AG04450 (cell line): ENCODE measurements at regions not wholly inside any gene's neighbourhood (a gene's known extent, or its start where the extent isn't known, plus 50 kb on each side); places are given as distances from the start of the nearest gene placed in this dataset.
"Not testable (repeated sequence)": the region's sequence is repeated elsewhere in the genome, so short reads cannot be mapped to it uniquely, and the experiment has no call there.

Experiments used
- CTCF ChIA-PET: fragments of 300-600, 350-600 bp; formaldehyde crosslinking; extraction: SDS; loops from one replicate; lab custom pipeline; 2022; ENCODE audit warnings: antibody characterized with exemption, inconsistent platforms; lab: Charles Lee
- POLR2A ChIA-PET: fragments of 350-600 bp; formaldehyde crosslinking; extraction: SDS; loops from one replicate; lab custom pipeline; 2021; ENCODE audit warnings: antibody characterized with exemption, inconsistent platforms; lab: Yijun Ruan, JAX
- DNase-seq: peaks from one replicate; pipeline ENCODE4 v3.0.0-alpha.2; 2011; ENCODE audit warnings: low read depth, low spot score
- H3K27ac ChIP-seq: one replicate; pipeline ENCODE4 v1.5.1; 2012; ENCODE audit warnings: low read depth, low read length, control low read depth
- H3K27me3 ChIP-seq: one replicate; pipeline ENCODE4 v1.6.0; 2012; ENCODE audit warnings: low read length; ENCODE audit not compliant: control insufficient read depth, insufficient read depth
- H3K4me3 ChIP-seq: 2 replicates; pipeline ENCODE4 v1.5.1; 2011; ENCODE audit warnings: mild to moderate bottlenecking, low read depth, low read length, control low read depth
- H3K9me3 ChIP-seq: 2 replicates; pipeline ENCODE4 v1.5.1; 2012; ENCODE audit warnings: low read length; ENCODE audit not compliant: control insufficient read depth, insufficient read depth
- CTCF ChIP-seq: IDR thresholded peaks from 2 replicates; pipeline ENCODE4 v1.5.1; 2011; ENCODE audit warnings: low read depth, low read length, control low read depth, inconsistent platforms

- ChIA-PET CTCF (no interaction called here), POLR2A (no interaction called here)
- H3K27ac ChIP-seq = no peak overlapping the region
- no peaks in the 10 kb centered on the region for H3K27me3 ChIP-seq
- TF ChIP-seq CTCF = no peak
- no peak for DNase-seq
- no peak overlapping the region for H3K4me3 ChIP-seq
- H3K9me3 ChIP-seq = no peaks in the 10 kb centered on the region; the same call in 1 of the 2 replicates
Observed at GRCh38 chr9:106233116-106233515, 538.8 kb downstream of the TMEM38B start.

- CTCF ChIA-PET, H3K27me3 ChIP-seq, H3K9me3 ChIP-seq, H3K4me3 ChIP-seq, POLR2A ChIA-PET, DNase-seq, H3K27ac ChIP-seq: not testable (repeated sequence)
Observed at GRCh38 chr9:106260908-106261307, 566.6 kb downstream of the TMEM38B start.

- no peak for DNase-seq
- Histone ChIP-seq H3K9me3 (no peaks in the 10 kb centered on the region; the same call in 1 of the 2 replicates), H3K4me3 (no peak overlapping the region), H3K27me3 (no peaks in the 10 kb centered on the region), H3K27ac (no peak overlapping the region)
- ChIA-PET CTCF (interaction anchor here (0.5 kb wide), 1 partner anchor 57 kb away, joined by 9 read pairs; no protein-coding TSS in a partner anchor), POLR2A (no interaction called here)
- no peak for TF ChIP-seq CTCF
Observed at GRCh38 chr9:106277966-106278365, 583.6 kb downstream of the TMEM38B start.

GRCh38 chr9:106283769-106284168, 579.2 kb upstream of the ZNF462 start:
- CTCF ChIA-PET = no interaction called here
- no peak for TF ChIP-seq CTCF
- H3K27ac ChIP-seq = no peak overlapping the region
- no peaks in the 10 kb centered on the region; the same call in 1 of the 2 replicates for H3K9me3 ChIP-seq
- no peak for DNase-seq
- no peaks in the 10 kb centered on the region for H3K27me3 ChIP-seq
- no peak overlapping the region for H3K4me3 ChIP-seq
- POLR2A ChIA-PET = no interaction called here

- peaks cover 1% of the 10 kb centered on the region; the same call in 1 of the 2 replicates for H3K9me3 ChIP-seq
- no peak for DNase-seq
- H3K4me3 ChIP-seq = no peak overlapping the region
- H3K27me3 ChIP-seq = no peaks in the 10 kb centered on the region
- ChIA-PET POLR2A (no interaction called here), CTCF (no interaction called here)
- H3K27ac ChIP-seq = no peak overlapping the region
- no peak for TF ChIP-seq CTCF
Observed at GRCh38 chr9:106284296-106284695, 578.7 kb upstream of the ZNF462 start.

- no peak overlapping the region for H3K4me3 ChIP-seq
- peaks cover 3% of the 10 kb centered on the region; the same call in 1 of the 2 replicates for H3K9me3 ChIP-seq
- CTCF ChIA-PET = no interaction called here
- POLR2A ChIA-PET = no interaction called here
- no peak for TF ChIP-seq CTCF
- H3K27me3 ChIP-seq = no peaks in the 10 kb centered on the region
- no peak for DNase-seq
- H3K27ac ChIP-seq = no peak overlapping the region
Observed at GRCh38 chr9:106286249-106286648, 576.7 kb upstream of the ZNF462 start.
